ENCODE measurements at regions not wholly inside any gene's neighbourhood (a gene's known extent, or its start where the extent isn't known, plus 50 kb on each side); places are given as distances from the start of the nearest gene placed in this dataset.

DNA sequence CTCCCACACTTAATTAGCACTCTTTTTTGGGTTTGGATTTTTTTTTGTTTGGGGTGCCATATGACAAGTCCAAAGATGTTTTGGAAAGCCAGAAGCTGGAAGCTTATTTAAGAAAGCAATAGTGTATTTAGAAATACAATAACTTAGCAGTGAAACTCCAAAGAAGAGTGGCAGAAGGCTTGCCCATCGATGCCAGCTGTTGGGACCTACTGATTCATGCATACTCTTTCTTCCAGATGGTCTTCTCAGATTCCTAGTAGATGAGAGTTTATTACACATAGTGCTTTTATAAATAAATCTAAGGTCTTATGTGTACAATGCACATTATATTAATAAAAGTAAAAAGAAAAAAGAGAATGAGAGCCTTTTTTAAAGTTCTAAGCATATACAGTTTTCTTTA, 374.6 kb downstream of the OSTF1 start:
- Histone ChIP-seq H3K23ac (ENCODE audit: low read depth, low read length) (no peak overlapping the region), H2AFZ (replicated peaks; ENCODE audit: low read length, poor library complexity) (no peak overlapping the region), H3K36me3 (ENCODE audit: control insufficient read depth, insufficient read depth, low read length) (no peaks in the 10 kb centered on the region), H4K5ac (ENCODE audit: low read depth, low read length) (no peak overlapping the region), H3K14ac (replicated peaks; ENCODE audit: low read depth, low read length) (no peak overlapping the region), H4K91ac (ENCODE audit: insufficient read depth, low read depth, low read length) (no peak overlapping the region), H3K27me3 (ENCODE audit: control insufficient read depth, insufficient read depth, low read length) (no peaks in the 10 kb centered on the region), H3K4me1 (ENCODE audit: control insufficient read depth, insufficient read depth, low read length) (no peaks in the 10 kb centered on the region), H3K56ac (ENCODE audit: extremely low read depth, insufficient read depth, low read length) (no peak overlapping the region), H3K4ac (ENCODE audit: low read depth, low read length) (no peak overlapping the region), H3K4me2 (ENCODE audit: low read depth, low read length) (no peak overlapping the region), H3K9me3 (ENCODE audit: control insufficient read depth, insufficient read depth, low read length) (0 out of 2 replicates have a peak, but pooled peaks cover 1% of the 10 kb centered on the region), H2BK20ac (ENCODE audit: low read depth, low read length) (no peak overlapping the region), H2BK120ac (ENCODE audit: low read depth, low read length) (no peak overlapping the region), H2AK5ac (ENCODE audit: low read depth, low read length) (no peak overlapping the region), H4K20me1 (ENCODE audit: insufficient read depth, low read length) (no peaks in the 10 kb centered on the region), H3K27ac (ENCODE audit: insufficient read depth, low read length) (no peak overlapping the region), H3K9ac (ENCODE audit: low read depth, low read length) (no peak overlapping the region), H2BK15ac (ENCODE audit: low read depth, low read length) (no peak overlapping the region), H3K9me1 (ENCODE audit: insufficient read depth, low read length) (no peaks in the 10 kb centered on the region), H2BK5ac (ENCODE audit: low read depth, low read length, poor library complexity, severe bottlenecking) (no peak overlapping the region), H3K79me1 (ENCODE audit: low read depth in 1 of 2, low read length in 2 of 2) (no peaks in the 10 kb centered on the region), H3K4me3 (ENCODE audit: insufficient read depth, low read depth, low read length) (no peak overlapping the region), H3K18ac (ENCODE audit: low read depth, low read length) (no peak overlapping the region), H4K8ac (ENCODE audit: low read depth in 2 of 2, low read length in 2 of 2) (no peak overlapping the region), H2AK9ac (replicated peaks; ENCODE audit: low read depth, low read length, poor library complexity) (no peak overlapping the region)
- POLR2A ChIA-PET (ENCODE audit: unreplicated experiment) = no interaction called here
- in situ Hi-C loops (cut with MboI; ENCODE audit: low sequenced_read_pairs) (no loop called here), dilution Hi-C loops (cut with HindIII; ENCODE audit: low sequenced_read_pairs, unreplicated experiment) (no loop called here), intact Hi-C loops (cut with micrococcal nuclease) (no loop called here)
- DNase-seq (no peak), ATAC-seq (ENCODE audit: low read depth) (no peak)
- BruUV-seq (replicated peaks) = no TSS peak
- TF ChIP-seq BHLHE40 (IDR thresholded peaks at IDR 0.05; ENCODE audit: low read depth, low read length) (no peak), NFE2L2 (IDR thresholded peaks at IDR 0.05; ENCODE audit: low read depth, low read length) (no peak), SMC3 (IDR thresholded peaks at IDR 0.05; ENCODE audit: low read depth, low read length) (no peak), MXI1 (IDR thresholded peaks at IDR 0.05; ENCODE audit: borderline replicate concordance, low read depth, low read length) (no peak), POLR2A (IDR thresholded peaks at IDR 0.05; ENCODE audit: low read depth, low read length) (no peak), MAZ (IDR thresholded peaks at IDR 0.05; ENCODE audit: borderline replicate concordance, low read depth, low read length) (no peak), RFX5 (IDR thresholded peaks at IDR 0.05; ENCODE audit: low read depth, low read length) (no peak), RAD21 (IDR thresholded peaks at IDR 0.05; ENCODE audit: low read length) (no peak), RCOR1 (IDR thresholded peaks at IDR 0.05; ENCODE audit: insufficient replicate concordance, low read length) (no peak), FOS (IDR thresholded peaks at IDR 0.05; ENCODE audit: low read depth, low read length) (no peak), CHD1 (IDR thresholded peaks at IDR 0.05; ENCODE audit: low read depth, low read length) (no peak), MAFK (IDR thresholded peaks at IDR 0.05; ENCODE audit: low read depth, low read length) (no peak), CEBPB (IDR thresholded peaks at IDR 0.05; ENCODE audit: low read depth, low read length) (no peak)
- TF ChIP-seq, protein P1, sequence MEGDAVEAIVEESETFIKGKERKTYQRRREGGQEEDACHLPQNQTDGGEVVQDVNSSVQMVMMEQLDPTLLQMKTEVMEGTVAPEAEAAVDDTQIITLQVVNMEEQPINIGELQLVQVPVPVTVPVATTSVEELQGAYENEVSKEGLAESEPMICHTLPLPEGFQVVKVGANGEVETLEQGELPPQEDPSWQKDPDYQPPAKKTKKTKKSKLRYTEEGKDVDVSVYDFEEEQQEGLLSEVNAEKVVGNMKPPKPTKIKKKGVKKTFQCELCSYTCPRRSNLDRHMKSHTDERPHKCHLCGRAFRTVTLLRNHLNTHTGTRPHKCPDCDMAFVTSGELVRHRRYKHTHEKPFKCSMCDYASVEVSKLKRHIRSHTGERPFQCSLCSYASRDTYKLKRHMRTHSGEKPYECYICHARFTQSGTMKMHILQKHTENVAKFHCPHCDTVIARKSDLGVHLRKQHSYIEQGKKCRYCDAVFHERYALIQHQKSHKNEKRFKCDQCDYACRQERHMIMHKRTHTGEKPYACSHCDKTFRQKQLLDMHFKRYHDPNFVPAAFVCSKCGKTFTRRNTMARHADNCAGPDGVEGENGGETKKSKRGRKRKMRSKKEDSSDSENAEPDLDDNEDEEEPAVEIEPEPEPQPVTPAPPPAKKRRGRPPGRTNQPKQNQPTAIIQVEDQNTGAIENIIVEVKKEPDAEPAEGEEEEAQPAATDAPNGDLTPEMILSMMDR (conservative IDR thresholded peaks at IDR 0.05; ENCODE audit: low read depth, low read length) = no peak
- TF ChIP-seq, protein P2, sequence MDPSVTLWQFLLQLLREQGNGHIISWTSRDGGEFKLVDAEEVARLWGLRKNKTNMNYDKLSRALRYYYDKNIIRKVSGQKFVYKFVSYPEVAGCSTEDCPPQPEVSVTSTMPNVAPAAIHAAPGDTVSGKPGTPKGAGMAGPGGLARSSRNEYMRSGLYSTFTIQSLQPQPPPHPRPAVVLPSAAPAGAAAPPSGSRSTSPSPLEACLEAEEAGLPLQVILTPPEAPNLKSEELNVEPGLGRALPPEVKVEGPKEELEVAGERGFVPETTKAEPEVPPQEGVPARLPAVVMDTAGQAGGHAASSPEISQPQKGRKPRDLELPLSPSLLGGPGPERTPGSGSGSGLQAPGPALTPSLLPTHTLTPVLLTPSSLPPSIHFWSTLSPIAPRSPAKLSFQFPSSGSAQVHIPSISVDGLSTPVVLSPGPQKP (IDR thresholded peaks at IDR 0.05; ENCODE audit: borderline replicate concordance, low read depth, low read length) = no peak
- TF ChIP-seq, protein P3, sequence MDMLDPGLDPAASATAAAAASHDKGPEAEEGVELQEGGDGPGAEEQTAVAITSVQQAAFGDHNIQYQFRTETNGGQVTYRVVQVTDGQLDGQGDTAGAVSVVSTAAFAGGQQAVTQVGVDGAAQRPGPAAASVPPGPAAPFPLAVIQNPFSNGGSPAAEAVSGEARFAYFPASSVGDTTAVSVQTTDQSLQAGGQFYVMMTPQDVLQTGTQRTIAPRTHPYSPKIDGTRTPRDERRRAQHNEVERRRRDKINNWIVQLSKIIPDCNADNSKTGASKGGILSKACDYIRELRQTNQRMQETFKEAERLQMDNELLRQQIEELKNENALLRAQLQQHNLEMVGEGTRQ (IDR thresholded peaks at IDR 0.05; ENCODE audit: low read depth, low read length) = no peak
- CTCF ChIA-PET = no interaction called here
- WGBS, 2 experiments (ENCODE audit: extremely low coverage in 2 of 2, insufficient read length in 1 of 2) = no CpG with 5 or more reads among the region's 1 CpG
